OCI-LY7 (cell line): ENCODE measurements at regions not wholly inside any gene's neighbourhood (a gene's known extent, or its start where the extent isn't known, plus 50 kb on each side); places are given as distances from the start of the nearest gene placed in this dataset.

Experiments
- CTCF ChIP-seq: fragments of 200-600 bp; sonication (generic); conservative IDR thresholded peaks from 2 replicates; pipeline ENCODE4 v1.5.1; 2014; ENCODE audit warnings: mild to moderate bottlenecking, antibody characterized with exemption, low read length, moderate library complexity, mixed read lengths
- EZH2phosphoT487 ChIP-seq: fragments of 200-600 bp; sonication (generic); IDR thresholded peaks from 2 replicates; pipeline ENCODE4 v1.6.1; 2018; ENCODE audit warnings: low read depth, borderline replicate concordance, mild to moderate bottlenecking, mixed run types, antibody characterized with exemption, low read length, moderate library complexity, mixed read lengths

GRCh38 chr13:67369895-67370660 is 139.9 kb upstream of the PCDH9 start:
- no peak for TF ChIP-seq CTCF
- no peak for TF ChIP-seq EZH2phosphoT487
